Sigmoid colon (tissue), 6 donors: ENCODE measurements at regions not wholly inside any gene's neighbourhood (a gene's known extent, or its start where the extent isn't known, plus 50 kb on each side); places are given as distances from the start of the nearest gene placed in this dataset.

Experiments used
- DNase-seq: peaks from one replicate; pipeline ENCODE4 v3.0.0-alpha.2; 2019
- H3K27ac ChIP-seq, 4 donors: fragments of 200-600 bp; sonication (generic); one replicate each; pipeline ENCODE4 v1.5.1; 2016 to 2019; ENCODE audit warnings: mild to moderate bottlenecking in 1 of 4
- H3K27me3 ChIP-seq, 3 donors: fragments of 200-600 bp; sonication (generic); one replicate each; pipeline ENCODE4 v1.5.1; 2019; ENCODE audit warnings: mild to moderate bottlenecking in 1 of 3
- H3K36me3 ChIP-seq, 4 donors: fragments of 200-600 bp; sonication (generic); one replicate each; pipeline ENCODE4 v1.5.1; 2016 to 2019
- H3K4me1 ChIP-seq, 4 donors: fragments of 200-600 bp; sonication (generic); one replicate each; pipeline ENCODE4 v1.5.1; 2017 to 2019
- H3K4me3 ChIP-seq, 4 donors: fragments of 200-600 bp; sonication (generic); one replicate each; pipeline ENCODE4 v1.5.1; 2017 to 2019; ENCODE audit warnings: mild to moderate bottlenecking in 2 of 4, moderate library complexity in 1 of 4
- H3K9me3 ChIP-seq, 4 donors: fragments of 200-600 bp in 3 of 4; sonication (generic) in 3 of 4; one replicate each; pipeline versions ENCODE4 v1.5.1 to v1.6.1; 2013 to 2019
- CTCF ChIP-seq, 4 experiments: fragments of 450-650 bp in 3 of 4; fragments of 200-600 bp in 1 of 4; IDR thresholded peaks; one replicate each; pipeline ENCODE4 v1.5.1; 2016 to 2019; ENCODE audit warnings: antibody characterized with exemption in 4 of 4, mild to moderate bottlenecking in 3 of 4, moderate library complexity in 2 of 4
- EP300 ChIP-seq, 4 donors: sonication (generic); formaldehyde crosslinking; IDR thresholded peaks; one replicate each; pipeline ENCODE4 v1.6.1; 2017; ENCODE audit warnings: antibody characterized with exemption in 4 of 4
- POLR2A ChIP-seq, 2 donors: fragments of 450-650 bp; IDR thresholded peaks; one replicate each; pipeline ENCODE4 v1.6.1; 2016; ENCODE audit warnings: antibody characterized with exemption in 2 of 2, mild to moderate bottlenecking in 2 of 2, moderate library complexity in 2 of 2
- POLR2AphosphoS5 ChIP-seq, 4 donors: sonication (generic); formaldehyde crosslinking; IDR thresholded peaks; one replicate each; pipeline ENCODE4 v1.6.1; 2017; ENCODE audit warnings: antibody characterized with exemption in 4 of 4
- WGBS, 2 donors: extraction: QIAGEN DNeasy Blood & Tissue Kit; methylation state at CpG; one replicate each; pipeline ENCODE4 v1.1.7; 2013; 5-methylcytosine and 5-hydroxymethylcytosine counted together
- intact Hi-C: fragments of 100-400 bp; cut with DNase I; formaldehyde crosslinking; loops from one replicate; pipeline ENCODE4 v1.15.1; 2023
- donor health status: healthy with polysubstance abuse.
- donor health status: healthy.

- Histone ChIP-seq H3K36me3 (no peaks in the 10 kb centered on the region), H3K27ac (no peak overlapping the region), H3K27me3 (no peaks in the 10 kb centered on the region), H3K4me3 (no peak overlapping the region), H3K9me3 (peaks cover 0 to 10% (median 0%) of the 10 kb centered on the region in 4 donors), H3K4me1 (no peaks in the 10 kb centered on the region)
- DNase-seq = no peak
- intact Hi-C loops = no loop called here
- TF ChIP-seq CTCF (IDR thresholded peaks at IDR 0.05) (no peak), EP300 (IDR thresholded peaks at IDR 0.05) (no peak), POLR2AphosphoS5 (IDR thresholded peaks at IDR 0.05) (no peak), POLR2A (IDR thresholded peaks at IDR 0.05) (no peak)
These were observed 113.8 kb upstream of the FAM174A start for GRCh38 chr5:100421360-100421759.

- WGBS, 2 donors = 71 to 80% methylated on average over 1 of the region's 1 CpG
- H3K36me3 ChIP-seq = no peaks in the 10 kb centered on the region
These were observed 116.9 kb upstream of the FAM174A start for GRCh38 chr5:100418231-100418630.

GRCh38 chr5:100409660-100410151, 125.5 kb upstream of the FAM174A start:
- no peaks in the 10 kb centered on the region for H3K36me3 ChIP-seq
- H3K4me3 ChIP-seq = no peak overlapping the region
- WGBS, 2 donors = 50 to 51% methylated on average over 3 of the region's 3 CpGs
- DNase-seq = no peak
- H3K27ac ChIP-seq = no peak overlapping the region
- H3K4me1 ChIP-seq = peaks cover 0 to 7% (median 2%) of the 10 kb centered on the region in 4 donors
- TF ChIP-seq CTCF (IDR thresholded peaks at IDR 0.05) (no peak), POLR2A (IDR thresholded peaks at IDR 0.05) (no peak), POLR2AphosphoS5 (IDR thresholded peaks at IDR 0.05) (no peak), EP300 (IDR thresholded peaks at IDR 0.05) (no peak)
- no peaks in the 10 kb centered on the region for H3K27me3 ChIP-seq
- no peaks in the 10 kb centered on the region for H3K9me3 ChIP-seq
- intact Hi-C loops = no loop called here

More at GRCh38 chr5:100418231-100418630, 116.9 kb upstream of the FAM174A start:
- intact Hi-C loops = no loop called here
- H3K4me1 ChIP-seq = no peaks in the 10 kb centered on the region
- DNase-seq = no peak
- no peak overlapping the region for H3K27ac ChIP-seq
- no peak overlapping the region for H3K4me3 ChIP-seq
- no peaks in the 10 kb centered on the region for H3K9me3 ChIP-seq
- TF ChIP-seq EP300 (IDR thresholded peaks at IDR 0.05) (no peak), POLR2AphosphoS5 (IDR thresholded peaks at IDR 0.05) (no peak), CTCF (IDR thresholded peaks at IDR 0.05) (no peak)
- no peaks in the 10 kb centered on the region for H3K27me3 ChIP-seq

- no peak for DNase-seq
- H3K27me3 ChIP-seq = no peaks in the 10 kb centered on the region
- no peak for TF ChIP-seq CTCF (IDR thresholded peaks at IDR 0.05)
- no peak for TF ChIP-seq POLR2A (IDR thresholded peaks at IDR 0.05)
- TF ChIP-seq POLR2AphosphoS5 (IDR thresholded peaks at IDR 0.05) = no peak
- TF ChIP-seq EP300 (IDR thresholded peaks at IDR 0.05) = no peak
- no peaks in the 10 kb centered on the region for H3K36me3 ChIP-seq
- no peaks in the 10 kb centered on the region for H3K9me3 ChIP-seq
- no peak overlapping the region for H3K27ac ChIP-seq
- WGBS, 2 donors = 94 to 95% methylated on average over 3 of the region's 3 CpGs
- H3K4me1 ChIP-seq = peaks cover 0 to 7% (median 2%) of the 10 kb centered on the region in 4 donors
- intact Hi-C loops = no loop called here
- no peak overlapping the region for H3K4me3 ChIP-seq
These were observed 128.1 kb upstream of the FAM174A start for GRCh38 chr5:100407053-100407452.

- H3K27ac ChIP-seq = no peak overlapping the region
- no peaks in the 10 kb centered on the region for H3K36me3 ChIP-seq
- H3K9me3 ChIP-seq = no peaks in the 10 kb centered on the region
- H3K4me3 ChIP-seq = no peak overlapping the region
- intact Hi-C loops = no loop called here
- WGBS, 2 donors = 71 to 77% methylated on average over 2 of the region's 2 CpGs
- DNase-seq = no peak
- TF ChIP-seq POLR2A (IDR thresholded peaks at IDR 0.05) (no peak), CTCF (IDR thresholded peaks at IDR 0.05) (no peak), EP300 (IDR thresholded peaks at IDR 0.05) (no peak), POLR2AphosphoS5 (IDR thresholded peaks at IDR 0.05) (no peak)
- no peaks in the 10 kb centered on the region for H3K27me3 ChIP-seq
- peaks cover 0 to 7% (median 2%) of the 10 kb centered on the region in 4 donors for H3K4me1 ChIP-seq
These were observed 128.5 kb upstream of the FAM174A start for GRCh38 chr5:100406640-100407039.
